OCI-LY7 (cell line): ENCODE measurements at regions not wholly inside any gene's neighbourhood (a gene's known extent, or its start where the extent isn't known, plus 50 kb on each side); places are given as distances from the start of the nearest gene placed in this dataset.

Source experiments
- BruUV-seq: library from RNA; stranded (reverse); fragments of 400-500 nt; replicated peaks from 2 replicates; lab custom pipeline; 2021; lab: Mats Ljungman, UMichigan
- CTCF ChIA-PET: fragments of 300-600 bp; sonication (Branson Sonifier 250); formaldehyde crosslinking; loops from one replicate; lab custom pipeline; 2022; ENCODE audit warnings: antibody characterized with exemption; ENCODE audit not compliant: unreplicated experiment; lab: Charles Lee
- POLR2A ChIA-PET: fragments of 300-600 bp; sonication (Branson Sonifier 250); formaldehyde crosslinking; loops from one replicate; lab custom pipeline; 2022; ENCODE audit warnings: antibody characterized with exemption; lab: Charles Lee
- DNase-seq: peaks from one replicate; pipeline ENCODE4 v3.0.0-alpha.2; 2015; ENCODE audit warnings: low spot score
- H2AFZ ChIP-seq: fragments of 200-600 bp; sonication (generic), shearing (Covaris generic); 2 replicates; pipeline ENCODE4 v1.6.1; 2014; ENCODE audit warnings: mild to moderate bottlenecking, antibody characterized with exemption, low read length, moderate library complexity
- H3K27ac ChIP-seq: fragments of 200-600 bp; sonication (generic); 2 replicates; pipeline ENCODE4 v1.5.1; 2014; ENCODE audit warnings: mixed run types, low read depth, mild to moderate bottlenecking, moderate library complexity, low read length, inconsistent platforms; ENCODE audit not compliant: poor library complexity, severe bottlenecking
- H3K36me3 ChIP-seq: fragments of 200-600 bp; sonication (generic); 2 replicates; pipeline ENCODE4 v1.6.1; 2014; ENCODE audit warnings: mild to moderate bottlenecking, antibody characterized with exemption, low read length, moderate library complexity, mixed read lengths; ENCODE audit not compliant: insufficient read depth
- H3K4me1 ChIP-seq: fragments of 200-600 bp; sonication (generic); 2 replicates; pipeline ENCODE4 v1.5.1; 2014; ENCODE audit warnings: mild to moderate bottlenecking, low read length; ENCODE audit not compliant: insufficient read depth, poor library complexity, severe bottlenecking
- H3K4me2 ChIP-seq: fragments of 200-600 bp; sonication (generic); 2 replicates; pipeline ENCODE4 v1.6.1; 2014; ENCODE audit warnings: mild to moderate bottlenecking, low read length
- H3K4me3 ChIP-seq: fragments of 200-600 bp; sonication (generic); 2 replicates; pipeline ENCODE4 v1.5.1; 2014; ENCODE audit warnings: mild to moderate bottlenecking, low read depth, low read length; ENCODE audit not compliant: poor library complexity, severe bottlenecking
- H3K79me2 ChIP-seq: fragments of 200-600 bp; sonication (generic); 2 replicates; pipeline ENCODE4 v1.6.1; 2016; ENCODE audit warnings: low read depth, mild to moderate bottlenecking, low read length, moderate library complexity, mixed read lengths; ENCODE audit not compliant: insufficient read depth
- H3K9me2 ChIP-seq: fragments of 200-600 bp; sonication (generic); 2 replicates; pipeline ENCODE4 v1.6.1; 2016; ENCODE audit warnings: mild to moderate bottlenecking, low read length, mixed read lengths; ENCODE audit not compliant: insufficient read depth
- H3K9me3 ChIP-seq: fragments of 200-600 bp; sonication (generic); 2 replicates; pipeline ENCODE4 v1.6.1; 2014; ENCODE audit warnings: mild to moderate bottlenecking, mixed run types, low read length, mixed read lengths
- H4K20me1 ChIP-seq: fragments of 200-600 bp; sonication (generic); 2 replicates; pipeline ENCODE4 v1.6.1; 2014; ENCODE audit warnings: mild to moderate bottlenecking, antibody characterized with exemption, low read length, moderate library complexity, mixed read lengths; ENCODE audit not compliant: insufficient read depth
- EZH2phosphoT487 ChIP-seq: fragments of 200-600 bp; sonication (generic); IDR thresholded peaks from 2 replicates; pipeline ENCODE4 v1.6.1; 2018; ENCODE audit warnings: low read depth, borderline replicate concordance, mild to moderate bottlenecking, mixed run types, antibody characterized with exemption, low read length, moderate library complexity, mixed read lengths
- intact Hi-C: fragments of 100-400 bp; cut with micrococcal nuclease; formaldehyde crosslinking; loops from one replicate; pipeline ENCODE4 v1.10.0; 2022; ENCODE audit not compliant: unreplicated experiment
- TF ChIP-seq, protein P1 (sequence below): fragments of 200-600 bp; sonication (generic); conservative IDR thresholded peaks from 2 replicates; pipeline ENCODE4 v1.5.1; 2014; ENCODE audit warnings: mild to moderate bottlenecking, antibody characterized with exemption, low read length, moderate library complexity, mixed read lengths

DNA sequence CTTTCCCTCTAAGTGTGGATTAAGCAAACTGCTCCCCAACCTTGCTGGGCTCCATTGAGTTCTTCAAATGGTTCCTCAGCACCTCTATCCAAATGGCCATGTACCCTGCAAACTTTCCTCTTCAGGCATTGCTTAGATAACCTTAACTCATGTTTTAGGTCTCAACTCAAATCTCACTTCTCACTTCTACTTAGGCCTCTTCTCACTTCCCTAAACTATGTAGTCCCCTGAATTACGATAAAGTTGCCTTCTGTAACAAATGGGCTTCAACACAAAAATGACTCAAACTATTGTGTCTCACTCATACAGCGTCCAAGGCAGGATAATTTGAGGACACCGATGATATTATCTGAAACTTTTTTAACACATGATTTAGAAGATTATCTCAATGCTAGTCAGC lies 62.4 kb upstream of the STAC start:
- Histone ChIP-seq H3K4me1 (no peaks in the 10 kb centered on the region), H3K36me3 (no peaks in the 10 kb centered on the region), H3K79me2 (no peaks in the 10 kb centered on the region), H4K20me1 (no peaks in the 10 kb centered on the region), H3K9me2 (no peaks in the 10 kb centered on the region), H3K4me3 (no peak overlapping the region), H3K4me2 (no peak overlapping the region), H3K9me3 (no peaks in the 10 kb centered on the region), H3K27ac (no peak overlapping the region), H2AFZ (no peak overlapping the region)
- no peak for DNase-seq
- intact Hi-C loops: no loop called here
- BruUV-seq: no TSS peak
- CTCF ChIA-PET: no interaction called here
- TF ChIP-seq, protein P1, sequence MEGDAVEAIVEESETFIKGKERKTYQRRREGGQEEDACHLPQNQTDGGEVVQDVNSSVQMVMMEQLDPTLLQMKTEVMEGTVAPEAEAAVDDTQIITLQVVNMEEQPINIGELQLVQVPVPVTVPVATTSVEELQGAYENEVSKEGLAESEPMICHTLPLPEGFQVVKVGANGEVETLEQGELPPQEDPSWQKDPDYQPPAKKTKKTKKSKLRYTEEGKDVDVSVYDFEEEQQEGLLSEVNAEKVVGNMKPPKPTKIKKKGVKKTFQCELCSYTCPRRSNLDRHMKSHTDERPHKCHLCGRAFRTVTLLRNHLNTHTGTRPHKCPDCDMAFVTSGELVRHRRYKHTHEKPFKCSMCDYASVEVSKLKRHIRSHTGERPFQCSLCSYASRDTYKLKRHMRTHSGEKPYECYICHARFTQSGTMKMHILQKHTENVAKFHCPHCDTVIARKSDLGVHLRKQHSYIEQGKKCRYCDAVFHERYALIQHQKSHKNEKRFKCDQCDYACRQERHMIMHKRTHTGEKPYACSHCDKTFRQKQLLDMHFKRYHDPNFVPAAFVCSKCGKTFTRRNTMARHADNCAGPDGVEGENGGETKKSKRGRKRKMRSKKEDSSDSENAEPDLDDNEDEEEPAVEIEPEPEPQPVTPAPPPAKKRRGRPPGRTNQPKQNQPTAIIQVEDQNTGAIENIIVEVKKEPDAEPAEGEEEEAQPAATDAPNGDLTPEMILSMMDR: no peak
- TF ChIP-seq EZH2phosphoT487: no peak
- POLR2A ChIA-PET: no interaction called here

DNA sequence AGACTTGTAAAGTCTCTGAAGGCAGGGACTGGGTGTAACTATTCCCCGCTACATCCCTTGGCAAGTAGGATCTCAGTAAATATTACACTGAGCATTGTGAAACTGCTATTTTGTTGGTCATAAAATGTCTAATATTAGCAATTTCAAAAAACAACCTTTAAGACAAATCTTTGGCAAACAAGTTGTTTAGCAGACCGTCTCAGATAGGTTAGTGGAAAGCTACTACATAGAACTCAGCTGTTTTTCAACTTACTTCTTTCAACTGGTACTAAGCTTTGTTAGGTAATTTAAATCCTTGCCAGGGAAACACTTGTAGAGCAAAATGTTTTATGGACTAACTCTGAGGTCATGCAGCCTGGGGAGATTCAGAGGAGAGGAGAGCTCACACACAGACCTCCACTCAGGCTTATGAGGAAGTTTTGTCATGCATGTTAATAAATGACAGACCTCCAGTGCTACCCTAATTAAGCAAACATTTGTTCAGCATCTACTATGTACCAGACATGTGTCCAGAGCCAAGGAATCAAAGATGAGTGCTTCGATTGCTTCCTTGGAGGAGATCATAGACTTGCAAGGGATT lies 61.6 kb upstream of the STAC start:
- TF ChIP-seq EZH2phosphoT487: no peak
- TF ChIP-seq, protein P1: no peak
- ChIA-PET POLR2A (no interaction called here), CTCF (no interaction called here)
- Histone ChIP-seq H2AFZ (no peak overlapping the region), H3K4me3 (no peak overlapping the region), H4K20me1 (no peaks in the 10 kb centered on the region), H3K4me1 (no peaks in the 10 kb centered on the region), H3K9me2 (no peaks in the 10 kb centered on the region), H3K27ac (no peak overlapping the region), H3K9me3 (no peaks in the 10 kb centered on the region), H3K36me3 (no peaks in the 10 kb centered on the region), H3K4me2 (no peak overlapping the region), H3K79me2 (no peaks in the 10 kb centered on the region)
- no TSS peak for BruUV-seq
- intact Hi-C loops: no loop called here
- DNase-seq: no peak

DNA sequence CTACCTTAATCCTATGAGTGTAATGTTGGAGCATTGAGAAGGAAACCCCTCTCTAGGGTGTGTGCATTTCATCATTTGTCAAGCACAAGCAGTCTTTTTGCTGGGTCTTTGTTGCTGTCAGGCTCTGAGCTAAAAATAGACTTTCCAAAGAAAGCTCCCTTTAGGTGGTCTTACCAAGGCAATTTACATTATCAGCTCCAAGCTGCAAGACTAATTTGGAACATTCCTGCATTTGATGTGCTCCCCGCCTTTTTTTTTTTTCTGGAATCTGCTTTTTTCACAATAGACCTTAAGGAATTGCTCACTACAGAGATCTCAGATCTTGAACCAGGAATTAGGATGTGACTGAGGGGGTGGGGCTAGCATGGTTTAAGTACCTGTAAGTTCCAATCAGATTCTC lies 60.6 kb upstream of the STAC start:
- Histone ChIP-seq H3K79me2 (no peaks in the 10 kb centered on the region), H3K9me2 (no peaks in the 10 kb centered on the region), H4K20me1 (no peaks in the 10 kb centered on the region), H3K4me3 (no peak overlapping the region), H3K4me2 (no peak overlapping the region), H3K27ac (no peak overlapping the region), H3K9me3 (no peaks in the 10 kb centered on the region), H2AFZ (no peak overlapping the region), H3K4me1 (no peaks in the 10 kb centered on the region), H3K36me3 (no peaks in the 10 kb centered on the region)
- CTCF ChIA-PET: no interaction called here
- POLR2A ChIA-PET: no interaction called here
- intact Hi-C loops: no loop called here
- no TSS peak for BruUV-seq
- no peak for DNase-seq
- no peak for TF ChIP-seq EZH2phosphoT487
- TF ChIP-seq, protein P1: no peak
